Psoas muscle (tissue), 7 donors: ENCODE measurements at regions not wholly inside any gene's neighbourhood (a gene's known extent, or its start where the extent isn't known, plus 50 kb on each side); places are given as distances from the start of the nearest gene placed in this dataset.

Source experiments
- ATAC-seq, 4 donors: fragments of 200-7000 bp; cut with Tn5 transposase; one replicate each; pipeline ENCODE4 v1.9.1; 2020; ENCODE audit warnings: moderate library complexity in 3 of 4, mild to moderate bottlenecking in 2 of 4
- DNase-seq, 2 donors: peaks; one replicate each; pipeline ENCODE4 v3.0.0-alpha.2; 2020
- H3K27ac ChIP-seq: fragments of 200-600 bp; one replicate; pipeline ENCODE4 v1.8.0; 2022
- H3K27me3 ChIP-seq, 3 donors: fragments of 200-600 bp in 1 of 3; one replicate each; pipeline versions ENCODE4 v1.6.1 to v1.8.0; 2013 to 2022; ENCODE audit warnings: low read length in 2 of 3, mild to moderate bottlenecking in 2 of 3, moderate library complexity in 1 of 3; ENCODE audit not compliant: insufficient read depth in 3 of 3
- H3K36me3 ChIP-seq, 2 donors: fragments of 200-600 bp in 1 of 2; one replicate each; pipeline versions ENCODE4 v1.6.1 to v1.8.0; 2013 to 2022; ENCODE audit warnings: low read depth in 1 of 2, mild to moderate bottlenecking in 1 of 2, moderate library complexity in 1 of 2; ENCODE audit not compliant: insufficient read depth in 1 of 2
- H3K4me1 ChIP-seq: fragments of 200-600 bp; one replicate; pipeline ENCODE4 v1.8.0; 2022
- H3K4me3 ChIP-seq: fragments of 200-600 bp; one replicate; pipeline ENCODE4 v1.8.0; 2022; ENCODE audit warnings: mild to moderate bottlenecking
- H3K9me3 ChIP-seq: fragments of 200-600 bp; one replicate; pipeline ENCODE4 v1.8.0; 2022
- CTCF ChIP-seq: fragments of 200-600 bp; IDR thresholded peaks from one replicate; pipeline ENCODE4 v1.8.0; 2022; ENCODE audit warnings: antibody characterized with exemption
- WGBS, 3 donors: extraction: QIAGEN DNeasy Blood & Tissue Kit; methylation state at CpG; one replicate each; pipeline versions ENCODE4 v1.1.6 to v1.1.7; 2013; 5-methylcytosine and 5-hydroxymethylcytosine counted together
- intact Hi-C, 2 donors: fragments of 100-400 bp; cut with DNase I; formaldehyde crosslinking; loops; one replicate each; pipeline versions ENCODE4 v1.11.0 to v1.14.2; 2022
- donor health status: healthy with polysubstance abuse.
- donor health status: DM: no; HTN: no; CAD: no; lungs with moderate emphysema.
- donor health status: Bipolar disorder and iron deficiency.
- donor health status: healthy.
- donor health status: DM: yes; HTN: yes; CAD: no.
- donor health status: DM: no; HTN: no; CAD: no.
- donor health status: DM: yes; HTN: yes; CAD: no.

GRCh38 chr13:38283346-38283745 lies 66.3 kb upstream of the UFM1 start:
- Histone ChIP-seq H3K36me3 (no peaks in the 10 kb centered on the region), H3K4me1 (no peaks in the 10 kb centered on the region), H3K9me3 (peaks cover 11% of the 10 kb centered on the region), H3K27me3 (no peaks in the 10 kb centered on the region), H3K27ac (no peak overlapping the region), H3K4me3 (no peak overlapping the region)
- WGBS, 3 donors = 62 to 73% (median 71%) methylated on average over 1 of the region's 1 CpG
- intact Hi-C loops = no loop called here
- TF ChIP-seq CTCF = no peak
- no peak for DNase-seq
- no peak for ATAC-seq

- WGBS, 3 donors = 67 to 79% (median 68%) methylated on average over 2 of the region's 2 CpGs
- Histone ChIP-seq H3K27me3 (no peaks in the 10 kb centered on the region), H3K4me3 (no peak overlapping the region), H3K27ac (no peak overlapping the region), H3K4me1 (no peaks in the 10 kb centered on the region), H3K36me3 (no peaks in the 10 kb centered on the region), H3K9me3 (no peaks in the 10 kb centered on the region)
- ATAC-seq (no peak), DNase-seq (no peak)
- TF ChIP-seq CTCF = no peak
- intact Hi-C loops = no loop called here
Observed at GRCh38 chr13:38265132-38265497, 84.5 kb upstream of the UFM1 start.

- no peak for DNase-seq
- H3K4me1 ChIP-seq = no peaks in the 10 kb centered on the region
- intact Hi-C loops = no loop called here
Observed at GRCh38 chr13:38264363-38265131, 85.1 kb upstream of the UFM1 start.

GRCh38 chr13:38262211-38262610 lies 87.4 kb upstream of the UFM1 start:
- intact Hi-C loops = no loop called here
- no peaks in the 10 kb centered on the region for H3K4me1 ChIP-seq
- DNase-seq = no peak
- H3K27ac ChIP-seq = no peak overlapping the region
- H3K27me3 ChIP-seq = no peaks in the 10 kb centered on the region
- ATAC-seq = no peak
- H3K4me3 ChIP-seq = no peak overlapping the region
- no peaks in the 10 kb centered on the region for H3K9me3 ChIP-seq
- H3K36me3 ChIP-seq = no peaks in the 10 kb centered on the region
- TF ChIP-seq CTCF = no peak

More at GRCh38 chr13:38264363-38265131, 85.1 kb upstream of the UFM1 start:
- Histone ChIP-seq H3K36me3 (no peaks in the 10 kb centered on the region), H3K4me3 (no peak overlapping the region), H3K9me3 (no peaks in the 10 kb centered on the region), H3K27me3 (no peaks in the 10 kb centered on the region), H3K27ac (no peak overlapping the region)
- WGBS, 3 donors = 68 to 86% (median 72%) methylated on average over 9 of the region's 9 CpGs
- TF ChIP-seq CTCF = no peak
- ATAC-seq = no peak

GRCh38 chr13:38255600-38255999 lies 94.1 kb upstream of the UFM1 start:
- TF ChIP-seq CTCF = no peak
- intact Hi-C loops = no loop called here
- ATAC-seq (no peak), DNase-seq (no peak)
- no peaks in the 10 kb centered on the region for H3K27me3 ChIP-seq
- H3K27ac ChIP-seq = no peak overlapping the region
- no peak overlapping the region for H3K4me3 ChIP-seq
- H3K9me3 ChIP-seq = no peaks in the 10 kb centered on the region
- H3K36me3 ChIP-seq = no peaks in the 10 kb centered on the region
- H3K4me1 ChIP-seq = no peaks in the 10 kb centered on the region
